MM.1S (cell line): ENCODE measurements at regions not wholly inside any gene's neighbourhood (a gene's known extent, or its start where the extent isn't known, plus 50 kb on each side); places are given as distances from the start of the nearest gene placed in this dataset.

Experiments
- DNase-seq: peaks from one replicate; pipeline ENCODE4 v3.0.0-alpha.2; 2015
- H2AFZ ChIP-seq: fragments of 300-600 bp; sonication (generic); 2 replicates; pipeline ENCODE4 v1.6.0; 2016; ENCODE audit warnings: antibody characterized with exemption, low read length
- H3F3A ChIP-seq: fragments of 300-600 bp; sonication (generic); 2 replicates; pipeline ENCODE4 v1.6.1; 2016; ENCODE audit warnings: mild to moderate bottlenecking, antibody characterized with exemption, low read length, moderate library complexity, mixed read lengths; ENCODE audit not compliant: insufficient read depth
- H3K27ac ChIP-seq: fragments of 300-600 bp; sonication (generic); 2 replicates; pipeline ENCODE4 v1.5.1; 2016; ENCODE audit warnings: mild to moderate bottlenecking, low read length
- H3K27me3 ChIP-seq: fragments of 300-600 bp; sonication (generic); replicated peaks from 2 replicates; pipeline ENCODE4 v1.6.0; 2016; ENCODE audit warnings: low read length; ENCODE audit not compliant: insufficient read depth
- H3K36me3 ChIP-seq: fragments of 300-600 bp; sonication (generic); replicated peaks from 2 replicates; pipeline ENCODE4 v1.6.1; 2016; ENCODE audit warnings: mild to moderate bottlenecking, low read length, mixed read lengths; ENCODE audit not compliant: insufficient read depth
- H3K4me1 ChIP-seq: fragments of 300-600 bp; sonication (generic); 2 replicates; pipeline ENCODE4 v1.6.1; 2016; ENCODE audit warnings: low read length, mixed read lengths
- H3K4me2 ChIP-seq: fragments of 300-600 bp; sonication (generic); 2 replicates; pipeline ENCODE4 v1.6.0; 2016; ENCODE audit warnings: low read depth, low read length
- H3K4me3 ChIP-seq: fragments of 300-600 bp; sonication (generic); 2 replicates; pipeline ENCODE4 v1.5.1; 2016; ENCODE audit warnings: low read length, mixed read lengths
- H3K79me2 ChIP-seq: fragments of 300-600 bp; sonication (generic); 2 replicates; pipeline ENCODE4 v1.6.1; 2016; ENCODE audit warnings: mixed run types, low read length, mixed read lengths
- H3K9ac ChIP-seq: fragments of 300-600 bp; sonication (generic); 2 replicates; pipeline ENCODE4 v1.6.1; 2016; ENCODE audit warnings: low read length, mixed read lengths
- H3K9me2 ChIP-seq: fragments of 300-600 bp; sonication (generic); replicated peaks from 2 replicates; pipeline ENCODE4 v1.6.1; 2016; ENCODE audit warnings: mild to moderate bottlenecking, low read length, mixed read lengths; ENCODE audit not compliant: insufficient read depth
- H3K9me3 ChIP-seq: fragments of 300-600 bp; sonication (generic); replicated peaks from 2 replicates; pipeline ENCODE4 v1.6.1; 2016; ENCODE audit warnings: mild to moderate bottlenecking, low read length, mixed read lengths; ENCODE audit not compliant: insufficient read depth
- H4K20me1 ChIP-seq: fragments of 300-600 bp; sonication (generic); 2 replicates; pipeline ENCODE4 v1.6.1; 2016; ENCODE audit warnings: mild to moderate bottlenecking, low read length, moderate library complexity, mixed read lengths; ENCODE audit not compliant: insufficient read depth
- CTCF ChIP-seq: fragments of 300-600 bp; sonication (generic); IDR thresholded peaks from 2 replicates; pipeline ENCODE4 v1.5.1; 2016; ENCODE audit warnings: antibody characterized with exemption, low read length, mixed read lengths
- EZH2 ChIP-seq: fragments of 300-600 bp; sonication (generic); optimal IDR thresholded peaks from 2 replicates; pipeline ENCODE3; 2017; ENCODE audit warnings: low read depth, mild to moderate bottlenecking, antibody characterized with exemption, low read length, mixed read lengths
- EZH2phosphoT487 ChIP-seq: fragments of 300-600 bp; sonication (generic); IDR thresholded peaks from 2 replicates; pipeline ENCODE4 v1.6.1; 2018; ENCODE audit warnings: antibody characterized with exemption, low read length

GRCh38 chr5:28984639-28985038, 1946.3 kb upstream of the CDH9 start:
- Histone ChIP-seq H3K9me2 (no peaks in the 10 kb centered on the region), H3K4me3 (no peak overlapping the region), H3K9ac (no peak overlapping the region), H3K36me3 (no peaks in the 10 kb centered on the region), H3K4me1 (no peaks in the 10 kb centered on the region), H3K4me2 (no peak overlapping the region), H4K20me1 (no peaks in the 10 kb centered on the region), H3F3A (no peaks in the 10 kb centered on the region), H3K79me2 (no peaks in the 10 kb centered on the region), H3K9me3 (no peaks in the 10 kb centered on the region), H3K27ac (no peak overlapping the region), H3K27me3 (no peaks in the 10 kb centered on the region), H2AFZ (no peak overlapping the region)
- no peak for DNase-seq
- TF ChIP-seq EZH2 (no peak), CTCF (no peak), EZH2phosphoT487 (no peak)

DNA sequence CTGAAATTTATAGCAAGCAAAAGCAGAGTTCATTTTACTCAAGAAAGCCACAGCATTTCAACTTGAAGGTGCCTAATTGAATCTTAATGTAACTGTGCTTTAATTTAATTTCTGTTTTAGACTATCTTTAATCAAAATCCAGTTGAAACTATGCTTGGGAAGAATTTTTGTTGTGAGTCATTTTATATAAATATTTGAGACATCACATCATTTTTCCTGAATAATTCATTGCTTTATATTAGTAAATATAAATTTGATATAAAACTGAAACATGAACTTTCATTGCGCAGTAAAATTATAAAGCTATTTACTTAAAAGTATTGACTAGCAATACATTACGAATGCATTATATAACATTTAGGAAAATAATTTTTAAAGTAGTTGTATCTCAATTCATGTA, 1937.1 kb upstream of the CDH9 start:
- no peak overlapping the region for H3K4me2 ChIP-seq
- no peak overlapping the region for H3K4me3 ChIP-seq
- H3K9ac ChIP-seq, result no peak overlapping the region
- no peak for TF ChIP-seq EZH2phosphoT487
- TF ChIP-seq CTCF, result no peak
- TF ChIP-seq EZH2, result no peak
- H3K36me3 ChIP-seq, result no peaks in the 10 kb centered on the region
- H2AFZ ChIP-seq, result no peak overlapping the region
- no peaks in the 10 kb centered on the region for H3F3A ChIP-seq
- H3K9me3 ChIP-seq, result no peaks in the 10 kb centered on the region
- H3K27ac ChIP-seq, result no peak overlapping the region
- H4K20me1 ChIP-seq, result no peaks in the 10 kb centered on the region
- no peaks in the 10 kb centered on the region for H3K9me2 ChIP-seq
- H3K79me2 ChIP-seq, result no peaks in the 10 kb centered on the region
- no peaks in the 10 kb centered on the region for H3K27me3 ChIP-seq
- H3K4me1 ChIP-seq, result no peaks in the 10 kb centered on the region
- DNase-seq, result no peak

DNA sequence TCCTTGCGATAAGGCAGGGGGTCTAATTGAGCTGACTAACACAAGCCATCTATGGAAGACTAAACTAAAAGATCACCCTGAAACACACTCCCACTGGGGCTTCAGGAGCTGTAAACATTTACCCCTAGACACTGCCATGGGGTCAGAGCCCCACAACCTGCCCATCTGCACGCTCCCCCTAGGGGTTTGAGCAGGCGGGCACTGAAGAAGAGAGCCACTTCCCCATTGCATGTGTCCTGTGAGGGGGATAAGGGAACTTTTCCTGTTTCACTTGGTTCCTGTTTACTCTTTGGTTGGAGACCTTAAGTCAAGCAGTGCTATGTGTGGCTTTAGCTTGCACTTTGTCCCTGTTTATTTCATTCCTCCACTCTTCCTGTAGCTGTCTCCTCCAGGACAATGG, 1929.5 kb upstream of the CDH9 start:
- no peak overlapping the region for H3K4me2 ChIP-seq
- no peaks in the 10 kb centered on the region for H3K36me3 ChIP-seq
- TF ChIP-seq EZH2 (no peak), CTCF (no peak), EZH2phosphoT487 (no peak)
- H3F3A ChIP-seq, result no peaks in the 10 kb centered on the region
- H3K9me3 ChIP-seq, result no peaks in the 10 kb centered on the region
- DNase-seq, result no peak
- no peaks in the 10 kb centered on the region for H3K79me2 ChIP-seq
- no peak overlapping the region for H3K27ac ChIP-seq
- no peak overlapping the region for H3K4me3 ChIP-seq
- H2AFZ ChIP-seq, result no peak overlapping the region
- H3K27me3 ChIP-seq, result no peaks in the 10 kb centered on the region
- H3K4me1 ChIP-seq, result no peaks in the 10 kb centered on the region
- no peaks in the 10 kb centered on the region for H4K20me1 ChIP-seq
- no peak overlapping the region for H3K9ac ChIP-seq
- H3K9me2 ChIP-seq, result no peaks in the 10 kb centered on the region

GRCh38 chr5:28961816-28962215, 1923.4 kb upstream of the CDH9 start:
- no peak for DNase-seq
- no peak overlapping the region for H3K4me3 ChIP-seq
- H3K27ac ChIP-seq, result no peak overlapping the region
- H3K79me2 ChIP-seq, result no peaks in the 10 kb centered on the region
- H3K9me2 ChIP-seq, result no peaks in the 10 kb centered on the region
- H3K4me1 ChIP-seq, result no peaks in the 10 kb centered on the region
- no peaks in the 10 kb centered on the region for H3K36me3 ChIP-seq
- no peak overlapping the region for H3K9ac ChIP-seq
- no peak for TF ChIP-seq EZH2phosphoT487
- no peak for TF ChIP-seq EZH2
- TF ChIP-seq CTCF, result no peak
- H4K20me1 ChIP-seq, result no peaks in the 10 kb centered on the region
- no peak overlapping the region for H2AFZ ChIP-seq
- H3K9me3 ChIP-seq, result no peaks in the 10 kb centered on the region
- no peaks in the 10 kb centered on the region for H3K27me3 ChIP-seq
- H3K4me2 ChIP-seq, result no peak overlapping the region
- no peaks in the 10 kb centered on the region for H3F3A ChIP-seq
